ENCODE measurements at regions not wholly inside any gene's neighbourhood (a gene's known extent, or its start where the extent isn't known, plus 50 kb on each side); places are given as distances from the start of the nearest gene placed in this dataset.

- no peak overlapping the region for H3K4me3 ChIP-seq (ENCODE audit: low read depth, low read length)
Measured at GRCh38 chr20:4371623-4372251, 122.7 kb upstream of the ADRA1D start.

GRCh38 chr20:4370851-4371250 is 121.8 kb upstream of the ADRA1D start:
- no peak overlapping the region for H3K4me3 ChIP-seq (ENCODE audit: low read depth, low read length)

- no peak overlapping the region for H3K4me3 ChIP-seq (ENCODE audit: low read depth, low read length)
Measured at GRCh38 chr20:4369798-4370124, 120.7 kb upstream of the ADRA1D start.

- no peak overlapping the region for H3K4me3 ChIP-seq (ENCODE audit: low read depth, low read length)
Measured at GRCh38 chr20:4369119-4369797, 120.2 kb upstream of the ADRA1D start.

GRCh38 chr20:4366076-4366475 is 117.0 kb upstream of the ADRA1D start:
- no peak overlapping the region for H3K4me3 ChIP-seq (ENCODE audit: low read depth, low read length)

- no peak overlapping the region for H3K4me3 ChIP-seq (ENCODE audit: low read depth, low read length)
Measured at GRCh38 chr20:4358552-4358951, 109.5 kb upstream of the ADRA1D start.

GRCh38 chr20:4352348-4352747 is 103.3 kb upstream of the ADRA1D start:
- H3K4me3 ChIP-seq (ENCODE audit: low read depth, low read length), result no peak overlapping the region

- no peak overlapping the region for H3K4me3 ChIP-seq (ENCODE audit: low read depth, low read length)
Measured at GRCh38 chr20:4350096-4350495, 101.0 kb upstream of the ADRA1D start.

GRCh38 chr20:4344670-4345069 is 95.6 kb upstream of the ADRA1D start:
- H3K4me3 ChIP-seq (ENCODE audit: low read depth, low read length), result no peak overlapping the region

GRCh38 chr20:4342609-4343008 is 93.5 kb upstream of the ADRA1D start:
- H3K4me3 ChIP-seq (ENCODE audit: low read depth, low read length), result no peak overlapping the region

- no peak overlapping the region for H3K4me3 ChIP-seq (ENCODE audit: low read depth, low read length)
Measured at GRCh38 chr20:4341804-4342485, 92.9 kb upstream of the ADRA1D start.

GRCh38 chr20:4335722-4336121 is 86.6 kb upstream of the ADRA1D start:
- no peak overlapping the region for H3K4me3 ChIP-seq (ENCODE audit: low read depth, low read length)

- H3K4me3 ChIP-seq (ENCODE audit: low read depth, low read length), result no peak overlapping the region
Measured at GRCh38 chr20:4332121-4332860, 83.2 kb upstream of the ADRA1D start.

- no peak overlapping the region for H3K4me3 ChIP-seq (ENCODE audit: low read depth, low read length)
Measured at GRCh38 chr20:4330011-4330410, 80.9 kb upstream of the ADRA1D start.

GRCh38 chr20:4329232-4329631 is 80.1 kb upstream of the ADRA1D start:
- H3K4me3 ChIP-seq (ENCODE audit: low read depth, low read length), result no peak overlapping the region

- no peak overlapping the region for H3K4me3 ChIP-seq (ENCODE audit: low read depth, low read length)
Measured at GRCh38 chr20:4328541-4328940, 79.5 kb upstream of the ADRA1D start.

GRCh38 chr20:4327956-4328355 is 78.9 kb upstream of the ADRA1D start:
- no peak overlapping the region for H3K4me3 ChIP-seq (ENCODE audit: low read depth, low read length)

- H3K4me3 ChIP-seq (ENCODE audit: low read depth, low read length), result no peak overlapping the region
Measured at GRCh38 chr20:4326195-4327065, 77.3 kb upstream of the ADRA1D start.

- H3K4me3 ChIP-seq (ENCODE audit: low read depth, low read length), result no peak overlapping the region
Measured at GRCh38 chr20:4325548-4326187, 76.6 kb upstream of the ADRA1D start.

- H3K4me3 ChIP-seq (ENCODE audit: low read depth, low read length), result no peak overlapping the region
Measured at GRCh38 chr20:4324611-4325243, 75.6 kb upstream of the ADRA1D start.

Measured in iPS-11a (cell line).